ENCODE measurements at regions not wholly inside any gene's neighbourhood (a gene's known extent, or its start where the extent isn't known, plus 50 kb on each side); places are given as distances from the start of the nearest gene placed in this dataset.
"Not testable (repeated sequence)": the region's sequence is repeated elsewhere in the genome, so short reads cannot be mapped to it uniquely, and the experiment has no call there.

- TF ChIP-seq CTCF (conservative IDR thresholded peaks at IDR 0.05); EZH2 (IDR thresholded peaks at IDR 0.05; ENCODE audit: low read depth): not testable (repeated sequence)
Measured at GRCh38 chr11:16581078-16581477, 157.4 kb upstream of the C11orf58 start.
